C4-2B (cell line): ENCODE measurements at regions not wholly inside any gene's neighbourhood (a gene's known extent, or its start where the extent isn't known, plus 50 kb on each side); places are given as distances from the start of the nearest gene placed in this dataset.

Experiments used
- ZFX ChIP-seq: fragments of 450-650 bp; IDR thresholded peaks from 2 replicates; pipeline ENCODE4 v1.6.1; 2017
- TF ChIP-seq, protein P1 (sequence below): fragments of 450-650 bp; conservative IDR thresholded peaks from 2 replicates; pipeline ENCODE4 v1.5.1; 2017; ENCODE audit warnings: mild to moderate bottlenecking

DNA sequence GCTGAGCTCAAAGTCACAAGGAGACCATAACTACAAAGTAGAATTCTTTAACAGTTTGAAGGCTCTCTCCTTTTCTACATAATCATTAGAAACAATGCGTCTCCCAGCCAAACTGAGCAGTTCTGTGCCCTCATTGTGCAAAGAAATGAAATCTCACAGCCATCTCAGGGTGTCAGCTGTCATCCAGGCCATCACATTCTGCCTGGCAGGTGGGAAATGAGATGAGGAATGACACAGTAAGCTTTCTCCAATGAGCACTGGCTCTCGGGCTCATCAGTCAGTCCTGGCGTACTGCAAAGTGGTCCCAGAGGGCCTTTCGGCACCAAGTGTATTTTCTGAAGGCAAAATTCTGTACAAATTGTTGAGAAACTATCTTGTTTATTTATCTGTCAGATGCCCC is 306.5 kb downstream of the KCTD12 start:
- TF ChIP-seq, protein P1, sequence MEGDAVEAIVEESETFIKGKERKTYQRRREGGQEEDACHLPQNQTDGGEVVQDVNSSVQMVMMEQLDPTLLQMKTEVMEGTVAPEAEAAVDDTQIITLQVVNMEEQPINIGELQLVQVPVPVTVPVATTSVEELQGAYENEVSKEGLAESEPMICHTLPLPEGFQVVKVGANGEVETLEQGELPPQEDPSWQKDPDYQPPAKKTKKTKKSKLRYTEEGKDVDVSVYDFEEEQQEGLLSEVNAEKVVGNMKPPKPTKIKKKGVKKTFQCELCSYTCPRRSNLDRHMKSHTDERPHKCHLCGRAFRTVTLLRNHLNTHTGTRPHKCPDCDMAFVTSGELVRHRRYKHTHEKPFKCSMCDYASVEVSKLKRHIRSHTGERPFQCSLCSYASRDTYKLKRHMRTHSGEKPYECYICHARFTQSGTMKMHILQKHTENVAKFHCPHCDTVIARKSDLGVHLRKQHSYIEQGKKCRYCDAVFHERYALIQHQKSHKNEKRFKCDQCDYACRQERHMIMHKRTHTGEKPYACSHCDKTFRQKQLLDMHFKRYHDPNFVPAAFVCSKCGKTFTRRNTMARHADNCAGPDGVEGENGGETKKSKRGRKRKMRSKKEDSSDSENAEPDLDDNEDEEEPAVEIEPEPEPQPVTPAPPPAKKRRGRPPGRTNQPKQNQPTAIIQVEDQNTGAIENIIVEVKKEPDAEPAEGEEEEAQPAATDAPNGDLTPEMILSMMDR = no peak
- no peak for TF ChIP-seq ZFX
